IMR-90 (cell line): ENCODE measurements at regions not wholly inside any gene's neighbourhood (a gene's known extent, or its start where the extent isn't known, plus 50 kb on each side); places are given as distances from the start of the nearest gene placed in this dataset.

Experiments used
- ATAC-seq: fragments of 200-7000 bp; cut with Tn5 transposase; 2 replicates; pipeline ENCODE4 v1.9.1; 2020; ENCODE audit warnings: low read depth, mild to moderate bottlenecking, moderate library complexity
- BruUV-seq: library from RNA; stranded (reverse); fragments of 400-500 nt; replicated peaks from 2 replicates; lab custom pipeline; 2021; lab: Mats Ljungman, UMichigan
- CTCF ChIA-PET: fragments of 300-600 bp; formaldehyde crosslinking; extraction: SDS; loops from one replicate; lab custom pipeline; 2021; ENCODE audit warnings: antibody characterized with exemption; lab: Yijun Ruan, JAX
- POLR2A ChIA-PET: fragments of 300-600 bp; sonication (Branson Sonifier 250); formaldehyde crosslinking; loops from one replicate; lab custom pipeline; 2022; ENCODE audit warnings: antibody characterized with exemption; ENCODE audit not compliant: unreplicated experiment; lab: Charles Lee
- DNase-seq: peaks from one replicate; pipeline ENCODE4 v3.0.0; 2013
- H2AFZ ChIP-seq: replicated peaks from 2 replicates; pipeline ENCODE3; 2013; ENCODE audit warnings: low read length, mild to moderate bottlenecking; ENCODE audit not compliant: poor library complexity
- H2AK5ac ChIP-seq: 2 replicates; pipeline ENCODE4 v1.6.1; 2013; ENCODE audit warnings: low read depth, low read length, inconsistent platforms
- H2AK9ac ChIP-seq: replicated peaks from 2 replicates; pipeline ENCODE3; 2013; ENCODE audit warnings: mild to moderate bottlenecking, low read depth, low read length, moderate library complexity; ENCODE audit not compliant: poor library complexity
- H2BK120ac ChIP-seq: 2 replicates; pipeline ENCODE4 v1.6.1; 2013; ENCODE audit warnings: low read depth, low read length, inconsistent platforms
- H2BK15ac ChIP-seq: 3 replicates; pipeline ENCODE4 v1.6.1; 2013; ENCODE audit warnings: low read depth, low read length, inconsistent platforms
- H2BK20ac ChIP-seq: 2 replicates; pipeline ENCODE4 v1.6.1; 2013; ENCODE audit warnings: low read depth, mild to moderate bottlenecking, inconsistent platforms, low read length, moderate library complexity
- H2BK5ac ChIP-seq: 2 replicates; pipeline ENCODE4 v1.6.1; 2013; ENCODE audit warnings: mild to moderate bottlenecking, low read depth, low read length, inconsistent platforms; ENCODE audit not compliant: poor library complexity, severe bottlenecking
- H3K14ac ChIP-seq: replicated peaks from 2 replicates; pipeline ENCODE4 v1.6.1; 2013; ENCODE audit warnings: low read depth, low read length, inconsistent platforms
- H3K18ac ChIP-seq: 2 replicates; pipeline ENCODE4 v1.6.1; 2013; ENCODE audit warnings: low read depth, low read length, control low read depth
- H3K23ac ChIP-seq: 2 replicates; pipeline ENCODE4 v1.6.1; 2013; ENCODE audit warnings: low read depth, low read length, inconsistent platforms
- H3K27ac ChIP-seq: 2 replicates; pipeline ENCODE4 v1.5.1; 2013; ENCODE audit warnings: mild to moderate bottlenecking, control low read depth, low read length; ENCODE audit not compliant: insufficient read depth
- H3K27me3 ChIP-seq: 2 replicates; pipeline ENCODE4 v1.6.1; 2013; ENCODE audit warnings: low read length; ENCODE audit not compliant: control insufficient read depth, insufficient read depth
- H3K36me3 ChIP-seq: 2 replicates; pipeline ENCODE4 v1.6.1; 2013; ENCODE audit warnings: low read length, mixed read lengths; ENCODE audit not compliant: control insufficient read depth, insufficient read depth
- H3K4ac ChIP-seq: 2 replicates; pipeline ENCODE4 v1.6.1; 2013; ENCODE audit warnings: low read depth, low read length, inconsistent platforms
- H3K4me1 ChIP-seq: 2 replicates; pipeline ENCODE4 v1.6.1; 2013; ENCODE audit warnings: low read length, mixed read lengths; ENCODE audit not compliant: control insufficient read depth, insufficient read depth
- H3K4me2 ChIP-seq: 2 replicates; pipeline ENCODE4 v1.6.1; 2013; ENCODE audit warnings: low read depth, mild to moderate bottlenecking, control low read depth, low read length, moderate library complexity
- H3K4me3 ChIP-seq: 2 replicates; pipeline ENCODE4 v1.5.1; 2013; ENCODE audit warnings: low read depth, mild to moderate bottlenecking, control low read depth, low read length, moderate library complexity; ENCODE audit not compliant: insufficient read depth
- H3K56ac ChIP-seq: 2 replicates; pipeline ENCODE4 v1.6.1; 2013; ENCODE audit warnings: low read length, inconsistent platforms; ENCODE audit not compliant: insufficient read depth; ENCODE audit errors: extremely low read depth
- H3K79me1 ChIP-seq, 2 experiments: 2 replicates each; pipeline ENCODE4 v1.6.1; 2013; ENCODE audit warnings: low read length in 2 of 2, inconsistent platforms in 1 of 2, low read depth in 1 of 2
- H3K9ac ChIP-seq: 2 replicates; pipeline ENCODE4 v1.6.1; 2013; ENCODE audit warnings: low read depth, low read length, control low read depth
- H3K9me1 ChIP-seq: 2 replicates; pipeline ENCODE4 v1.6.1; 2013; ENCODE audit warnings: low read length, inconsistent platforms; ENCODE audit not compliant: insufficient read depth
- H3K9me3 ChIP-seq: 2 replicates; pipeline ENCODE4 v1.6.1; 2013; ENCODE audit warnings: low read length; ENCODE audit not compliant: control insufficient read depth, insufficient read depth
- H4K20me1 ChIP-seq: 2 replicates; pipeline ENCODE4 v1.6.1; 2013; ENCODE audit warnings: low read length, inconsistent platforms; ENCODE audit not compliant: insufficient read depth
- H4K5ac ChIP-seq: 2 replicates; pipeline ENCODE4 v1.6.1; 2013; ENCODE audit warnings: mild to moderate bottlenecking, low read depth, low read length, control low read depth
- H4K8ac ChIP-seq, 2 experiments: 2 replicates each; pipeline ENCODE4 v1.6.1; 2013; ENCODE audit warnings: low read depth in 2 of 2, low read length in 2 of 2, control low read depth in 1 of 2, inconsistent platforms in 1 of 2
- H4K91ac ChIP-seq: 2 replicates; pipeline ENCODE4 v1.6.1; 2013; ENCODE audit warnings: low read depth, low read length, inconsistent platforms; ENCODE audit not compliant: insufficient read depth
- MAFK ChIP-seq: IDR thresholded peaks from 2 replicates; pipeline ENCODE4 v1.6.1; 2012; ENCODE audit warnings: low read depth, low read length, improper control_type of control experiment
- MXI1 ChIP-seq: IDR thresholded peaks from 2 replicates; pipeline ENCODE4 v1.6.1; 2012; ENCODE audit warnings: low read depth, mild to moderate bottlenecking, low read length, moderate library complexity, borderline replicate concordance
- whole genome bisulfite sequencing, 2 experiments: methylation state at CpG; one replicate each; pipeline versions ENCODE4 v1.1.5 to v1.1.7; 2013; ENCODE audit warnings: missing lambda C conversion rate in 2 of 2; ENCODE audit not compliant: insufficient read length in 1 of 2; ENCODE audit errors: extremely low coverage in 2 of 2; 5-methylcytosine and 5-hydroxymethylcytosine counted together
- dilution Hi-C: fragments of 300-500 bp; cut with HindIII; formaldehyde crosslinking; loops from one replicate; pipeline ENCODE4 v1.14.3; 2018; ENCODE audit warnings: low sequenced_read_pairs; ENCODE audit not compliant: unreplicated experiment
- in situ Hi-C: fragments of 300-500 bp; cut with MboI; formaldehyde crosslinking; loops from 3 replicates; pipeline ENCODE4 v1.14.3; 2019; ENCODE audit warnings: low sequenced_read_pairs, inconsistent platforms, mixed read lengths
- intact Hi-C: fragments of 100-400 bp; cut with micrococcal nuclease; formaldehyde crosslinking; loops from 2 replicates; pipeline ENCODE4 v1.10.0; 2022
- TF ChIP-seq, protein P1 (sequence below): conservative IDR thresholded peaks from 2 replicates; pipeline ENCODE4 v1.5.1; 2012; ENCODE audit warnings: mild to moderate bottlenecking, low read depth, low read length, improper control_type of control experiment

DNA sequence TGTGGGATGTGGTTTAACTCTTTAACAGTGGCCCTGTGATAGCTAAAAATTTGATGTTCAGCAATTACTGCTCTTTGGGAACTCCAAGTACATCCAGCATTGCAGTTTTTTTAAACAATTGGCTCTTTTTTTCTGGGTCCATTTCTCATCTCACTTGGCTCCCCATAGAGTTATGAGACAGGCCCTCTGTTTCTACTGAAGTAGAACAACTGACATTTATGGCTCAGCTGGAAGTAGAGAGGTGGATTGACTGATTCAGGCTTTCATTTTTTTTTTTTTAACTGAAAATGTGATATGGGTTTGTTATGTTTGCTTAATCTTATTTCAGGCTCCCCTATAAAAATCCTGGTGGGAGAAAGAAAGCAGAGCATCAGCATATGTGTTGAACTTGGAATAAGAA, 96.6 kb upstream of the CD180 start (continued):
- TF ChIP-seq MXI1 = no peak
- no peak for TF ChIP-seq MAFK

DNA sequence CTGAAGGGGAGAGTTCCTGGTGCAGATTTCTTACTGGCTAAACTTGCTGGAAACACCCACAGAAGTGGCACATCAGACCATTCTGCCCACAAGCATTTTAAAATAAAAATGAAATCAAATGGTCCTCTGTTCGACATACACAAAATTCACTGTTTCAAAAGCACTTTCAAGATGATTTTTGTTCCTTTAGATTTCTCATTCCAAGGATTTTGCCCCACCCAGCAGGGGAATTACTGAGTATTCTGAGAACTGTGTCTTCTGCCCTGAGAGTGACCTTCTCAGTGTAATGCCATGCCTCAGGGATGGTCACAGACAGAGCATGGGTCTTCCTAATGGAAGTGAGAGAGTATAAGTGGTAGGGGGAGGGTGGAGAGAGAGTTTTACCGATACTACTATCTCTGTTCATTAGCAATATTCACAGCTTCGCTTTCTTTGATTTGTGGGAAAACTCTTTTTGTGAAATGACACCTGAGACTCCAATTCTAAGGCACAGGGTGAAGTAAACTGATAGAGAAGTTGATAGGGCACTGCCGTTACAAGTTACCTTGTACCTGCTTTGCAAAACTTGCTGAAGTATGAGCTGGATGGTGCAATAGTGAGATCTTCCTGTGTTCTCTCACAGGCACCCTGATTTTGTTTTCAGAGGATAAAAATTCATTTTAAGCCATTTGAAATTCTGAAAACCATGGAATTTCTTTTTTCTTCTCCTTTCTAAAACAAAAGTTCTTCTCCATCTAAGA, 95.8 kb upstream of the CD180 start:
- in situ Hi-C loops (no loop called here), intact Hi-C loops (no loop called here), dilution Hi-C loops (no loop called here)
- no peak overlapping the region for H3K27ac ChIP-seq
- TF ChIP-seq, protein P1, sequence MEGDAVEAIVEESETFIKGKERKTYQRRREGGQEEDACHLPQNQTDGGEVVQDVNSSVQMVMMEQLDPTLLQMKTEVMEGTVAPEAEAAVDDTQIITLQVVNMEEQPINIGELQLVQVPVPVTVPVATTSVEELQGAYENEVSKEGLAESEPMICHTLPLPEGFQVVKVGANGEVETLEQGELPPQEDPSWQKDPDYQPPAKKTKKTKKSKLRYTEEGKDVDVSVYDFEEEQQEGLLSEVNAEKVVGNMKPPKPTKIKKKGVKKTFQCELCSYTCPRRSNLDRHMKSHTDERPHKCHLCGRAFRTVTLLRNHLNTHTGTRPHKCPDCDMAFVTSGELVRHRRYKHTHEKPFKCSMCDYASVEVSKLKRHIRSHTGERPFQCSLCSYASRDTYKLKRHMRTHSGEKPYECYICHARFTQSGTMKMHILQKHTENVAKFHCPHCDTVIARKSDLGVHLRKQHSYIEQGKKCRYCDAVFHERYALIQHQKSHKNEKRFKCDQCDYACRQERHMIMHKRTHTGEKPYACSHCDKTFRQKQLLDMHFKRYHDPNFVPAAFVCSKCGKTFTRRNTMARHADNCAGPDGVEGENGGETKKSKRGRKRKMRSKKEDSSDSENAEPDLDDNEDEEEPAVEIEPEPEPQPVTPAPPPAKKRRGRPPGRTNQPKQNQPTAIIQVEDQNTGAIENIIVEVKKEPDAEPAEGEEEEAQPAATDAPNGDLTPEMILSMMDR = no peak
- BruUV-seq = no TSS peak
- ATAC-seq = no peak
- no peak overlapping the region for H3K9ac ChIP-seq
- DNase-seq = no peak
- H2AK5ac ChIP-seq = no peak overlapping the region
- no peak overlapping the region for H4K91ac ChIP-seq
- H2BK5ac ChIP-seq = no peak overlapping the region
- WGBS, 2 experiments = no CpG with 5 or more reads among the region's 4 CpGs
- H3K9me1 ChIP-seq = peaks cover 4% of the 10 kb centered on the region; the same call in 1 of the 2 replicates
- H3K23ac ChIP-seq = no peak overlapping the region
- no peak overlapping the region for H3K56ac ChIP-seq
- no peak overlapping the region for H3K4me3 ChIP-seq
- no peak overlapping the region for H4K5ac ChIP-seq
- H2BK20ac ChIP-seq = no peak overlapping the region
- no peaks in the 10 kb centered on the region for H3K36me3 ChIP-seq
- CTCF ChIA-PET = interaction anchor here (0.7 kb wide), 2 partner anchors 324 to 1259 kb away, joined by 3 read pairs; no protein-coding TSS in a partner anchor
- POLR2A ChIA-PET = no interaction called here
- H3K14ac ChIP-seq = no peak overlapping the region
- H4K20me1 ChIP-seq = no peaks in the 10 kb centered on the region
- H2AFZ ChIP-seq = no peak overlapping the region
- H3K9me3 ChIP-seq = no peaks in the 10 kb centered on the region
- H3K79me1 ChIP-seq = no peaks in the 10 kb centered on the region
- no peaks in the 10 kb centered on the region for H3K27me3 ChIP-seq
- no peak overlapping the region for H2BK120ac ChIP-seq
- no peak overlapping the region for H2BK15ac ChIP-seq
- no peak overlapping the region for H2AK9ac ChIP-seq
- no peak overlapping the region for H3K4ac ChIP-seq
- H3K4me1 ChIP-seq = peaks cover 3% of the 10 kb centered on the region
- no peak overlapping the region for H4K8ac ChIP-seq
- H3K18ac ChIP-seq = no peak overlapping the region
- H3K4me2 ChIP-seq = no peak overlapping the region
